CD4-positive, alpha-beta memory T cell (primary cell): ENCODE measurements at regions not wholly inside any gene's neighbourhood (a gene's known extent, or its start where the extent isn't known, plus 50 kb on each side); places are given as distances from the start of the nearest gene placed in this dataset.

Experiments used
- CTCF ChIA-PET: fragments of 350-600 bp; sonication (Branson Sonifier 250); formaldehyde crosslinking; loops from one replicate; lab custom pipeline; 2021; ENCODE audit warnings: inconsistent platforms; ENCODE audit not compliant: partially characterized antibody; lab: Charles Lee
- POLR2A ChIA-PET: fragments of 350-600 bp; sonication (Branson Sonifier 250); formaldehyde crosslinking; loops from one replicate; lab custom pipeline; 2021; ENCODE audit not compliant: partially characterized antibody; lab: Charles Lee
- DNase-seq, 5 donors: peaks; one replicate each; pipeline versions ENCODE4 v3.0.0 to v3.0.0-alpha.2; 2020 to 2022; ENCODE audit warnings: mixed read lengths in 1 of 5
- H3K27ac ChIP-seq: one replicate; pipeline ENCODE4 v1.7.0; 2013; ENCODE audit warnings: low read depth, low read length
- H3K27me3 ChIP-seq: 2 replicates; pipeline ENCODE4 v1.7.0; 2013; ENCODE audit warnings: mild to moderate bottlenecking, low read length, moderate library complexity; ENCODE audit not compliant: insufficient read depth
- H3K36me3 ChIP-seq: 2 replicates; pipeline ENCODE4 v1.7.0; 2013; ENCODE audit warnings: mild to moderate bottlenecking, low read length, moderate library complexity; ENCODE audit not compliant: insufficient read depth
- H3K4me1 ChIP-seq: 2 replicates; pipeline ENCODE4 v1.7.0; 2013; ENCODE audit warnings: mild to moderate bottlenecking, low read length, moderate library complexity; ENCODE audit not compliant: insufficient read depth
- H3K4me3 ChIP-seq, 2 donors: one replicate each; pipeline ENCODE4 v1.7.0; 2013; ENCODE audit warnings: low read length in 2 of 2, mild to moderate bottlenecking in 1 of 2
- H3K9me3 ChIP-seq, 2 donors: one replicate each; pipeline ENCODE4 v1.7.0; 2013; ENCODE audit warnings: low read length in 2 of 2, control low read depth in 1 of 2; ENCODE audit not compliant: control insufficient read depth in 1 of 2
- H3K27ac Mint-ChIP-seq, 7 donors: one replicate each; pipeline ENCODE4 v1.8.0; 2020 to 2021; ENCODE audit warnings: mixed read lengths in 7 of 7, mild to moderate bottlenecking in 6 of 7, inconsistent platforms in 3 of 7, moderate library complexity in 3 of 7
- H3K27me3 Mint-ChIP-seq, 2 donors: one replicate each; pipeline ENCODE4 v1.8.0; 2020 to 2021; ENCODE audit warnings: mixed read lengths in 2 of 2
- H3K36me3 Mint-ChIP-seq, 2 donors: one replicate each; pipeline ENCODE4 v1.8.0; 2020 to 2021; ENCODE audit warnings: mixed read lengths in 2 of 2, inconsistent platforms in 1 of 2, mild to moderate bottlenecking in 1 of 2
- H3K4me1 Mint-ChIP-seq, 4 donors: one replicate each; pipeline ENCODE4 v1.8.0; 2020 to 2021; ENCODE audit warnings: mixed read lengths in 4 of 4, mild to moderate bottlenecking in 1 of 4
- H3K4me3 Mint-ChIP-seq, 8 donors: one replicate each; pipeline ENCODE4 v1.8.0; 2020 to 2021; ENCODE audit warnings: mixed read lengths in 8 of 8, mild to moderate bottlenecking in 7 of 8, moderate library complexity in 6 of 8, inconsistent platforms in 3 of 8
- H3K9me3 Mint-ChIP-seq, 8 donors: one replicate each; pipeline ENCODE4 v1.8.0; 2020 to 2021; ENCODE audit warnings: mixed read lengths in 8 of 8, mild to moderate bottlenecking in 5 of 8, inconsistent platforms in 3 of 8, moderate library complexity in 1 of 8
- intact Hi-C: fragments of 100-400 bp; cut with micrococcal nuclease; formaldehyde crosslinking; loops from one replicate; pipeline ENCODE4 v1.15.1; 2023

GRCh38 chr6:16909658-16910360, 148.5 kb upstream of the ATXN1 start:
- POLR2A ChIA-PET: no interaction called here
- CTCF ChIA-PET: no interaction called here
- intact Hi-C loops: no loop called here
- no peaks in the 10 kb centered on the region for H3K36me3 ChIP-seq
- no peak overlapping the region for H3K4me3 ChIP-seq
- no peaks in the 10 kb centered on the region for H3K9me3 ChIP-seq
- Mint-ChIP-seq H3K27me3 (peaks cover 8 to 9% of the 10 kb centered on the region in 2 donors), H3K36me3 (no peaks in the 10 kb centered on the region), H3K9me3 (peaks cover 0 to 27% (median 18%) of the 10 kb centered on the region in 8 donors), H3K4me3 (no peak overlapping the region), H3K27ac (no peak overlapping the region), H3K4me1 (no peaks in the 10 kb centered on the region)
- DNase-seq: no peak
- no peaks in the 10 kb centered on the region for H3K27me3 ChIP-seq
- H3K27ac ChIP-seq: no peak overlapping the region
- no peaks in the 10 kb centered on the region for H3K4me1 ChIP-seq

GRCh38 chr6:16907991-16908390, 146.7 kb upstream of the ATXN1 start:
- no peaks in the 10 kb centered on the region for H3K27me3 ChIP-seq
- no peaks in the 10 kb centered on the region for H3K4me1 ChIP-seq
- Mint-ChIP-seq H3K27me3 (peaks cover 13 to 23% of the 10 kb centered on the region in 2 donors), H3K4me3 (peak overlapping the region in 1 of 8 donors; percentile 22), H3K36me3 (no peaks in the 10 kb centered on the region), H3K4me1 (no peaks in the 10 kb centered on the region), H3K9me3 (peaks cover 0 to 17% (median 8%) of the 10 kb centered on the region in 8 donors), H3K27ac (no peak overlapping the region)
- H3K36me3 ChIP-seq: no peaks in the 10 kb centered on the region
- ChIA-PET POLR2A (no interaction called here), CTCF (no interaction called here)
- no peaks in the 10 kb centered on the region for H3K9me3 ChIP-seq
- H3K4me3 ChIP-seq: no peak overlapping the region
- H3K27ac ChIP-seq: no peak overlapping the region
- no peak for DNase-seq
- intact Hi-C loops: no loop called here

GRCh38 chr6:16904957-16905356, 143.7 kb upstream of the ATXN1 start:
- Mint-ChIP-seq H3K27me3 (peaks cover 18 to 27% of the 10 kb centered on the region in 2 donors), H3K9me3 (no peaks in the 10 kb centered on the region), H3K4me3 (no peak overlapping the region), H3K27ac (peak overlapping the region in 1 of 7 donors; percentile 45), H3K36me3 (no peaks in the 10 kb centered on the region), H3K4me1 (no peaks in the 10 kb centered on the region)
- DNase-seq: no peak
- no peaks in the 10 kb centered on the region for H3K36me3 ChIP-seq
- H3K9me3 ChIP-seq: no peaks in the 10 kb centered on the region
- no peaks in the 10 kb centered on the region for H3K4me1 ChIP-seq
- intact Hi-C loops: no loop called here
- H3K27me3 ChIP-seq: no peaks in the 10 kb centered on the region
- ChIA-PET POLR2A (no interaction called here), CTCF (interaction anchor here (0.7 kb wide), 1 partner anchor 316 kb away, joined by 3 read pairs; no protein-coding TSS in a partner anchor)
- no peak overlapping the region for H3K27ac ChIP-seq
- H3K4me3 ChIP-seq: no peak overlapping the region

DNA sequence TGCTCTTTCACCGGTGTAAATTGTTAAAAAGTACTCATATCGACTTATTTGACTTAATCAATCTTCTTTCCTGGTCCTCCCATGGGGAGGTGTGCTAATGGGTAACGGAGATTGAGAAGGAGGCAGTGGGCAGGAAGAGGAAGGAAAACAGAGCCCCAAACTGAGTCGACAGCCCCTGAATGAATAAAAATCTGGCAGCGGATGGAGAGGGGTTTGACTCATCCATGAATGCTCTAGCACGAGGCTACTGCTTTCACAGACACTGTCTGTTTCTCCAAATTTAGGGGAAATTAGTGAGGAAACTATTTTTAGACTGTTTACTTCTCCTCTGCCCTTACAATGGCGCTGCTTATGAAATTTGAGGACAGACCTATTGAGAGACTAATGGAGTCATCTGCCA, 142.2 kb upstream of the ATXN1 start:
- CTCF ChIA-PET: no interaction called here
- H3K27me3 Mint-ChIP-seq: peaks cover 18 to 35% of the 10 kb centered on the region in 2 donors

GRCh38 chr6:16902502-16902901, 141.2 kb upstream of the ATXN1 start:
- H3K4me1 Mint-ChIP-seq: no peaks in the 10 kb centered on the region
- H3K27ac ChIP-seq: no peak overlapping the region
- H3K4me1 ChIP-seq: no peaks in the 10 kb centered on the region
- no peak overlapping the region for H3K4me3 ChIP-seq
- CTCF ChIA-PET: no interaction called here
- H3K27ac Mint-ChIP-seq: no peak overlapping the region
- H3K27me3 ChIP-seq: no peaks in the 10 kb centered on the region
- no peaks in the 10 kb centered on the region for H3K36me3 ChIP-seq
- H3K9me3 Mint-ChIP-seq: no peaks in the 10 kb centered on the region
- peaks cover 15 to 35% of the 10 kb centered on the region in 2 donors for H3K27me3 Mint-ChIP-seq
- intact Hi-C loops: no loop called here
- no peak for DNase-seq
- H3K9me3 ChIP-seq: no peaks in the 10 kb centered on the region
- POLR2A ChIA-PET: no interaction called here
- no peaks in the 10 kb centered on the region for H3K36me3 Mint-ChIP-seq
- no peak overlapping the region for H3K4me3 Mint-ChIP-seq

More for the DNA sequence above, 142.2 kb upstream of the ATXN1 start:
- Mint-ChIP-seq H3K4me3 (no peak overlapping the region), H3K4me1 (no peaks in the 10 kb centered on the region), H3K36me3 (no peaks in the 10 kb centered on the region), H3K9me3 (no peaks in the 10 kb centered on the region), H3K27ac (no peak overlapping the region)
- H3K27me3 ChIP-seq: no peaks in the 10 kb centered on the region
- intact Hi-C loops: no loop called here
- no peak for DNase-seq
- POLR2A ChIA-PET: no interaction called here
- H3K9me3 ChIP-seq: no peaks in the 10 kb centered on the region
- H3K36me3 ChIP-seq: no peaks in the 10 kb centered on the region
- no peak overlapping the region for H3K4me3 ChIP-seq
- no peaks in the 10 kb centered on the region for H3K4me1 ChIP-seq
- no peak overlapping the region for H3K27ac ChIP-seq

DNA sequence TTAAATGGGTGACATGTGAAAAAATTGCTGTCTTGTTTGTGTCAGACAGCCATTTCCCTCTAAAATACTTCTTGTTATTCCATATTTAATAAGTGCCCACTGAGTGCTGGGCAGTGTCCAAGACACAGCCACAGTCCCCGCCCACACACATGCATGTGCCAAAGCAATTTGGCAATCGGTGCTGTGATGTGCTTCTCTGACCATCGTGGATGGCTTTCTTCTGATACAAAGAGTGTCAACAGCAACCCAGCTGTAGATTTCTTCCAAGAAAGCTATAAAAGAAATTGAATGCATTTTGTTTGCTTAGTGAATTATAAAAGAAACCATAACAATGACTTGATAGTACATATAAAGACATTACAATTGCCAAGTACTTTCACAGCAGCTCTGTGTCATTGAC, 140.5 kb upstream of the ATXN1 start:
- H3K4me1 Mint-ChIP-seq: no peaks in the 10 kb centered on the region
- POLR2A ChIA-PET: no interaction called here
- no peaks in the 10 kb centered on the region for H3K36me3 Mint-ChIP-seq
- Histone ChIP-seq H3K36me3 (no peaks in the 10 kb centered on the region), H3K9me3 (no peaks in the 10 kb centered on the region), H3K4me3 (no peak overlapping the region), H3K27me3 (no peaks in the 10 kb centered on the region), H3K27ac (no peak overlapping the region), H3K4me1 (no peaks in the 10 kb centered on the region)
- DNase-seq: no peak
- no peaks in the 10 kb centered on the region for H3K9me3 Mint-ChIP-seq
- CTCF ChIA-PET: no interaction called here
- H3K27me3 Mint-ChIP-seq: peaks cover 15 to 35% of the 10 kb centered on the region in 2 donors
- no peak overlapping the region for H3K4me3 Mint-ChIP-seq
- no peak overlapping the region for H3K27ac Mint-ChIP-seq
- intact Hi-C loops: no loop called here

DNA sequence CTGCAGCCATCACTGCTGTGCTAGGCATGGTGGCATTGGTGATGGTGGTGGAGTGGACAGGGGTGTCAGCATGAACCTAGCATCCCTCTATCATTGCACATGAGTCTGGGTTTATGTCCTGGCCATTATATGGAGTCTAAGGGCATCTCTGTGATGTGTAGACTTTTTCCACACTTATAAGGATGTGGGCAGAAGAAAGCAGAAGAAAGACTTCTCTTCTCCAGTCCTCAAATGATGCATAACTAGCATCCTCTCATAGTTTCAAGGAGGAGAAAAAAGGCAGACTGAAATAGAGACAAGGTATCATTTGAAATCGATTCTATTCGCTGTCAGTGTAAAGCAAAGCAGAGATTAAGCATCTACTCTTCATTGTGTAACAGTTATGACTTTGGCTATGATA, 140.0 kb upstream of the ATXN1 start:
- Mint-ChIP-seq H3K36me3 (no peaks in the 10 kb centered on the region), H3K9me3 (no peaks in the 10 kb centered on the region), H3K4me3 (no peak overlapping the region), H3K27ac (no peak overlapping the region), H3K4me1 (no peaks in the 10 kb centered on the region), H3K27me3 (peaks cover 15 to 31% of the 10 kb centered on the region in 2 donors)
- POLR2A ChIA-PET: no interaction called here
- no peak overlapping the region for H3K4me3 ChIP-seq
- CTCF ChIA-PET: no interaction called here
- H3K4me1 ChIP-seq: no peaks in the 10 kb centered on the region
- DNase-seq: no peak
- H3K27ac ChIP-seq: no peak overlapping the region
- no peaks in the 10 kb centered on the region for H3K9me3 ChIP-seq
- H3K36me3 ChIP-seq: no peaks in the 10 kb centered on the region
- intact Hi-C loops: no loop called here
- H3K27me3 ChIP-seq: no peaks in the 10 kb centered on the region
